ENCODE measurements at regions not wholly inside any gene's neighbourhood (a gene's known extent, or its start where the extent isn't known, plus 50 kb on each side); places are given as distances from the start of the nearest gene placed in this dataset.

DNA sequence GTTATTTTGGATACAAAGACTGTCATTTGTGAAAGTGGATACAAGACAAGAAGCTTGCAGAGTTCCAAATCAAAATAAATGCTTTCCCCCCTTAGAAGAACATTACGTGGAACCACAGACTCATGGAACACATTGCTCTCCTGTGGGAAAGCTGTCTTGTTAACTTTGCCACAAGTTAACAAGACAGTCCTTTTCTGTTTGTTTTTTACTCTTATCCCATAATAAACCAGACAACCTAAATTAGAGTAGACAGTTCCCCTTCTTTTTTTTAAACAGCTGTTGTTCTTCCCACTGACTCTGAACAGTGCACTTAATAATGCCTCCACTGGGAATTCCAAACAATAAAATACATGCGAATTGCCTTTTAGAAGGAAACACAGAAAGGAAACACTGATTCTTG is 255.3 kb upstream of the UBE2E2 start:
- TF ChIP-seq, protein P1, sequence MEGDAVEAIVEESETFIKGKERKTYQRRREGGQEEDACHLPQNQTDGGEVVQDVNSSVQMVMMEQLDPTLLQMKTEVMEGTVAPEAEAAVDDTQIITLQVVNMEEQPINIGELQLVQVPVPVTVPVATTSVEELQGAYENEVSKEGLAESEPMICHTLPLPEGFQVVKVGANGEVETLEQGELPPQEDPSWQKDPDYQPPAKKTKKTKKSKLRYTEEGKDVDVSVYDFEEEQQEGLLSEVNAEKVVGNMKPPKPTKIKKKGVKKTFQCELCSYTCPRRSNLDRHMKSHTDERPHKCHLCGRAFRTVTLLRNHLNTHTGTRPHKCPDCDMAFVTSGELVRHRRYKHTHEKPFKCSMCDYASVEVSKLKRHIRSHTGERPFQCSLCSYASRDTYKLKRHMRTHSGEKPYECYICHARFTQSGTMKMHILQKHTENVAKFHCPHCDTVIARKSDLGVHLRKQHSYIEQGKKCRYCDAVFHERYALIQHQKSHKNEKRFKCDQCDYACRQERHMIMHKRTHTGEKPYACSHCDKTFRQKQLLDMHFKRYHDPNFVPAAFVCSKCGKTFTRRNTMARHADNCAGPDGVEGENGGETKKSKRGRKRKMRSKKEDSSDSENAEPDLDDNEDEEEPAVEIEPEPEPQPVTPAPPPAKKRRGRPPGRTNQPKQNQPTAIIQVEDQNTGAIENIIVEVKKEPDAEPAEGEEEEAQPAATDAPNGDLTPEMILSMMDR (IDR thresholded peaks at IDR 0.05) = no peak
- TF ChIP-seq POLR2A (IDR thresholded peaks at IDR 0.05) = no peak
- intact Hi-C loops (cut with DNase I; ENCODE audit: low total_unique reads) = no loop called here
- no peaks in the 10 kb centered on the region for H3K9me3 ChIP-seq
- H3K4me1 ChIP-seq = no peaks in the 10 kb centered on the region
- no peak for DNase-seq
- H3K4me3 ChIP-seq = no peak overlapping the region
- H3K27me3 ChIP-seq = no peaks in the 10 kb centered on the region
- H3K36me3 ChIP-seq = no peaks in the 10 kb centered on the region
- peak overlapping the region in 1 of 2 donors; percentile 56 for H3K27ac ChIP-seq

DNA sequence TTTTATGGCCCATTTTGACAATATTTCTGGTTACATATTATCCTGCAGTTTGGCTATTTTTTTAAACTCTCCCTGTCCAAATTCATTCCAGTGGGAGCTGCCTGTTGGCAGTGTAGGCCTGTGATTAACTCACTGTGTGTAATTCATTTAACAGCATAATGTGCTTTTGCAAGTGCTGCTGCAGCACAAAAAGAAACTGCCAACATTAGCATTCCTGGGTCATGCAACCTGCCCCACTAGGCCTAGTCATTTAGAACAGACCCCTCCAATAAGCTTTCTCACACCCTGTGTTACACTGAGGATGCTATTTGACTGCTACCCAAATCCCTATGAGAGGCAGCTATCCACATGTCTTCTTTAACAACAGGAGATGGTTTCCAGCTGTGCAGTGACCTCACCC is 251.2 kb upstream of the UBE2E2 start:
- no peak for TF ChIP-seq POLR2A (IDR thresholded peaks at IDR 0.05)
- TF ChIP-seq, protein P1 (IDR thresholded peaks at IDR 0.05) = no peak
- Histone ChIP-seq H3K27ac (peak overlapping the region; percentile 33 to 40), H3K4me1 (no peaks in the 10 kb centered on the region), H3K9me3 (no peaks in the 10 kb centered on the region), H3K27me3 (no peaks in the 10 kb centered on the region), H3K4me3 (no peak overlapping the region), H3K36me3 (no peaks in the 10 kb centered on the region)
- peak; percentile 25 to 31 for DNase-seq
- intact Hi-C loops (cut with DNase I; ENCODE audit: low total_unique reads) = no loop called here

DNA sequence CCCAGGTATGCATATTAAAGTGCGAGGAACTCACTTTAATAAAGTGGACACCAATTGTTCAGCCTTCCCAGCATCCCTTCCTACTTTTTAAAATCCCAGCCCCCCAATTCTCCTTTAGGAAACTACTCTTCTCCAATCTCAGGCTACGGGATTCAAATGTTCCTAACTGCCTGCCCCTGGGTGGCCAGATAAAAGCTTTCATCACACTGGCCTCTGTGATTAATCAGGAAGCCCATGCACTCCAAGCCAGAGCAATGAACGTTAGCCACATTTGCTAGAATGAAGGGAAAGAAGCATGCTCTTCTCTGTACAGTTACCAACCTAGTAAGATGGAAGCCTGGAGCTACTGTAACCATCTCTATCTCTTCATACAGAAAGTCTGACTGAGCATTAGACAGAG is 250.3 kb upstream of the UBE2E2 start:
- no peaks in the 10 kb centered on the region for H3K9me3 ChIP-seq
- H3K4me1 ChIP-seq = no peaks in the 10 kb centered on the region
- intact Hi-C loops (cut with DNase I; ENCODE audit: low total_unique reads) = no loop called here
- DNase-seq = no peak
- no peak overlapping the region for H3K4me3 ChIP-seq
- no peaks in the 10 kb centered on the region for H3K36me3 ChIP-seq
- TF ChIP-seq, protein P1 (IDR thresholded peaks at IDR 0.05) = no peak
- TF ChIP-seq POLR2A (IDR thresholded peaks at IDR 0.05) = no peak
- H3K27me3 ChIP-seq = no peaks in the 10 kb centered on the region
- H3K27ac ChIP-seq = no peak overlapping the region

DNA sequence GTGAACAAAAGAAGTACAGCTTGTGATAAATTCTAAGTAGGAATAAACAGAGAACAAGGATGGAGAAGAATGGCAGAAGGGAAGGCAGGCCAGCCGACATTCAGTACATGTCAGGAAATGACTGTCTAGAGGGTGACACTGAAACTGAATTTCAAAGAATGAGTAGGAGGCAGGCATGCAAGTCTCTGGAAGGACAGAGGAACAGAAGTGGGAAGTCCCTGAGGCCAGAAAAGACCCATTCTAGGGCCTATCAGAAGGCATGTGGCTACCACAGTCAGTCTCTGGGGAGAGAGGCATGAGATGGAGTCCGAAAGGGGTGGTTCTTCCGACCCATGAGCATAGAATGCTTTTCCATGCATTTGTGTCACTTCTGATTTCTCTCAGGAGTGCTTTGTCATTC is 243.5 kb upstream of the UBE2E2 start:
- DNase-seq = no peak
- no peaks in the 10 kb centered on the region for H3K4me1 ChIP-seq
- intact Hi-C loops (cut with DNase I; ENCODE audit: low total_unique reads) = no loop called here
- H3K27me3 ChIP-seq = no peaks in the 10 kb centered on the region
- H3K4me3 ChIP-seq = no peak overlapping the region
- no peaks in the 10 kb centered on the region for H3K9me3 ChIP-seq
- no peak overlapping the region for H3K27ac ChIP-seq
- TF ChIP-seq POLR2A (IDR thresholded peaks at IDR 0.05) = no peak
- TF ChIP-seq, protein P1 (IDR thresholded peaks at IDR 0.05) = no peak
- H3K36me3 ChIP-seq = no peaks in the 10 kb centered on the region

DNA sequence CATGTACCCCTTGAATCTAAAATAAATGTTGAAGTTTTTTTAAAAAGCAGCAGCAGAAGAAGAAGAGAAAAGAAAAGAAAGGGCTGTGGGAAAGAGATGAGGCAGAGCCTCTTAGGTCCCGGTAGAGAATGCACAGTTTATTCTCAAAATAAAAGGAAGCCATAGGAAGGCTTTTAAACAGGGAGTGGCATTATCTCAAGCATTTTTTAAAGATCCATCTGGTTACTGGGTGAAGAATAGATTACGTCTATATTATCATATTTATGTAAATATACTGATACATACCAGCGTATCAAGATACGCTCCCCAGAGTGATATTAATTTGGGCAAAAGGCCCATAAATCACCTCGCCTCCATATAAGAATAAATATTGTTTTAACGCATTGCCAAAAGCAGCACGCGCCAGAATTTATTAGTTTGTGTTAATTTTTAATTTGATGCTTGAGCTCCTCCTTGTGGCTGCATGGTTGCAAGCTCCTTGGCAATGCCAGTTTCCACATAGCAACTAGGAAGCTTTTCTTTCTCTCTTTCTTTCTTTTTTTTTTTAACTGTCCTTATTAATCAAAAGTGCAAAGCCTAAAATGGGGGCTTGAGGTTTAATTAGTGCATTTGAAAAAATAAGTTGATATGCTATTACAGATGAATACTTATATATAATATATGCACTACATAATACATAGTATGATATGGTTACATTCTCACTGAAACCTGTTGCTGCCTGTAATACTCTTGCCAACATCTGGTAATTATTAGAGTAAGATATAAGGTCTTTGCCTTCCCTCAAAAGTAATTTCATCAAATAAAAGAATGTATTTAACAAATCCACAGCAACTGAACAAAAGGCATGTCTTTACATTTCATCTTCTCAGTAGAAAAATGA is 242.8 kb upstream of the UBE2E2 start:
- Histone ChIP-seq H3K4me1 (no peaks in the 10 kb centered on the region), H3K27me3 (no peaks in the 10 kb centered on the region), H3K4me3 (no peak overlapping the region), H3K27ac (no peak overlapping the region), H3K9me3 (no peaks in the 10 kb centered on the region), H3K36me3 (no peaks in the 10 kb centered on the region)
- intact Hi-C loops (cut with DNase I; ENCODE audit: low total_unique reads) = no loop called here
- TF ChIP-seq POLR2A (IDR thresholded peaks at IDR 0.05) = no peak
- TF ChIP-seq, protein P1 (IDR thresholded peaks at IDR 0.05) = peak; percentile 65 to 80 (median 68)
- peak; percentile 37 to 54 for DNase-seq
